ENCODE measurements at regions not wholly inside any gene's neighbourhood (a gene's known extent, or its start where the extent isn't known, plus 50 kb on each side); places are given as distances from the start of the nearest gene placed in this dataset.

- 86% methylated on average over 1 of the region's 1 CpG for WGBS
- H3K27me3 ChIP-seq (ENCODE audit: control insufficient read depth in 4 of 4, insufficient read depth in 4 of 4, low read length in 3 of 4): no peaks in the 10 kb centered on the region
- TF ChIP-seq RXRA (IDR thresholded peaks at IDR 0.05) (no peak), TAF1 (conservative IDR thresholded peaks at IDR 0.05) (no peak)
- no peak overlapping the region for H3K9ac ChIP-seq (ENCODE audit: low read depth in 1 of 2, low read length in 2 of 2)
- no peaks in the 10 kb centered on the region for H3K36me3 ChIP-seq (ENCODE audit: control insufficient read depth in 4 of 4, insufficient read depth in 3 of 4, low read depth in 1 of 4, low read length in 3 of 4)
- no peaks in the 10 kb centered on the region for H3K9me3 ChIP-seq (ENCODE audit: control insufficient read depth in 4 of 4, low read length in 3 of 4)
- H3K4me1 ChIP-seq (ENCODE audit: control insufficient read depth in 4 of 4, insufficient read depth in 4 of 4, low read length in 3 of 4): no peaks in the 10 kb centered on the region
- no peak overlapping the region for H3K27ac ChIP-seq (ENCODE audit: low read depth in 1 of 2, low read length in 2 of 2)
- DNase-seq (ENCODE audit: low spot score): no peak
- no peak overlapping the region for H3K4me3 ChIP-seq (ENCODE audit: low read depth in 1 of 3, low read length in 3 of 3)
Observed at GRCh38 chr11:111193924-111194490, 51.5 kb upstream of the POU2AF2 start.

GRCh38 chr11:111189466-111189865 lies 56.1 kb upstream of the POU2AF2 start:
- no peak for TF ChIP-seq RXRA (IDR thresholded peaks at IDR 0.05)
- TF ChIP-seq ATF3 (IDR thresholded peaks at IDR 0.05): no peak
- no peak for TF ChIP-seq HNF4A (conservative IDR thresholded peaks at IDR 0.05)
- no peak for TF ChIP-seq JUND (IDR thresholded peaks at IDR 0.05)
- TF ChIP-seq YY1 (IDR thresholded peaks at IDR 0.05): no peak
- WGBS: 66% methylated on average over 2 of the region's 2 CpGs
- no peak overlapping the region for H3K4me3 ChIP-seq (ENCODE audit: low read depth in 1 of 3, low read length in 3 of 3)
- H3K9ac ChIP-seq (ENCODE audit: low read depth in 1 of 2, low read length in 2 of 2): no peak overlapping the region
- no peaks in the 10 kb centered on the region for H3K4me1 ChIP-seq (ENCODE audit: control insufficient read depth in 4 of 4, insufficient read depth in 4 of 4, low read length in 3 of 4)
- H3K27ac ChIP-seq (ENCODE audit: low read depth in 1 of 2, low read length in 2 of 2): no peak overlapping the region
- no peaks in the 10 kb centered on the region for H3K27me3 ChIP-seq (ENCODE audit: control insufficient read depth in 4 of 4, insufficient read depth in 4 of 4, low read length in 3 of 4)
- no peak for DNase-seq (ENCODE audit: low spot score)
- H3K36me3 ChIP-seq (ENCODE audit: control insufficient read depth in 4 of 4, insufficient read depth in 3 of 4, low read depth in 1 of 4, low read length in 3 of 4): no peaks in the 10 kb centered on the region
- peaks cover 0 to 4% (median 0%) of the 10 kb centered on the region in 4 donors for H3K9me3 ChIP-seq (ENCODE audit: control insufficient read depth in 4 of 4, low read length in 3 of 4)

GRCh38 chr11:111186308-111186915 lies 59.1 kb upstream of the POU2AF2 start:
- WGBS: 67% methylated on average over 3 of the region's 3 CpGs
- TF ChIP-seq RXRA (IDR thresholded peaks at IDR 0.05) (no peak), HNF4G (IDR thresholded peaks at IDR 0.05) (no peak), CTCF (IDR thresholded peaks at IDR 0.05; ENCODE audit: low read depth, low read length, missing input control) (no peak), ZBTB33 (IDR thresholded peaks at IDR 0.05) (no peak)
- DNase-seq (ENCODE audit: low spot score): no peak
- Histone ChIP-seq H3K4me1 (ENCODE audit: control insufficient read depth in 4 of 4, insufficient read depth in 4 of 4, low read length in 3 of 4) (no peaks in the 10 kb centered on the region), H3K36me3 (ENCODE audit: control insufficient read depth in 4 of 4, insufficient read depth in 3 of 4, low read depth in 1 of 4, low read length in 3 of 4) (no peaks in the 10 kb centered on the region), H3K27me3 (ENCODE audit: control insufficient read depth in 4 of 4, insufficient read depth in 4 of 4, low read length in 3 of 4) (no peaks in the 10 kb centered on the region), H3K9me3 (ENCODE audit: control insufficient read depth in 4 of 4, low read length in 3 of 4) (peaks cover 0 to 4% (median 0%) of the 10 kb centered on the region in 4 donors), H3K9ac (ENCODE audit: low read depth in 1 of 2, low read length in 2 of 2) (no peak overlapping the region), H3K4me3 (ENCODE audit: low read depth in 1 of 3, low read length in 3 of 3) (no peak overlapping the region), H3K27ac (ENCODE audit: low read depth in 1 of 2, low read length in 2 of 2) (no peak overlapping the region)
